ENCODE measurements at regions not wholly inside any gene's neighbourhood (a gene's known extent, or its start where the extent isn't known, plus 50 kb on each side); places are given as distances from the start of the nearest gene placed in this dataset.
"Not testable (repeated sequence)": the region's sequence is repeated elsewhere in the genome, so short reads cannot be mapped to it uniquely, and the experiment has no call there.

GRCh38 chr16:16451721-16452410, 72.9 kb downstream of the NPIPA7 start:
- TF ChIP-seq CTCF, EZH2phosphoT487 (IDR thresholded peaks at IDR 0.05): not testable (repeated sequence)

Measured in neural progenitor cell (in vitro differentiated cells).